ENCODE measurements at regions not wholly inside any gene's neighbourhood (a gene's known extent, or its start where the extent isn't known, plus 50 kb on each side); places are given as distances from the start of the nearest gene placed in this dataset.
A peak's percentile ranks its signal among the peaks of the same experiment; 100 is the strongest.

GRCh38 chr5:128905568-128906110 is 59.6 kb upstream of the SLC27A6 start:
- no peak overlapping the region for H3K4me3 Mint-ChIP-seq (ENCODE audit: unreplicated experiment)
- H3K4me1 Mint-ChIP-seq (ENCODE audit: unreplicated experiment): no peaks in the 10 kb centered on the region
- peak; percentile 64 for DNase-seq (ENCODE audit: low spot score)
- H3K27ac Mint-ChIP-seq (ENCODE audit: unreplicated experiment): no peak overlapping the region
- H3K36me3 Mint-ChIP-seq (ENCODE audit: low read depth, unreplicated experiment): no peaks in the 10 kb centered on the region
- H3K27me3 Mint-ChIP-seq (ENCODE audit: unreplicated experiment): no peaks in the 10 kb centered on the region
- no peaks in the 10 kb centered on the region for H3K9me3 Mint-ChIP-seq (ENCODE audit: unreplicated experiment)
- TF ChIP-seq CTCF (IDR thresholded peaks at IDR 0.05; ENCODE audit: unreplicated experiment): peak; percentile 88

GRCh38 chr5:128913551-128913950 is 51.7 kb upstream of the SLC27A6 start:
- Mint-ChIP-seq H3K9me3 (ENCODE audit: unreplicated experiment) (no peaks in the 10 kb centered on the region), H3K27me3 (ENCODE audit: unreplicated experiment) (no peaks in the 10 kb centered on the region), H3K27ac (ENCODE audit: unreplicated experiment) (no peak overlapping the region), H3K36me3 (ENCODE audit: low read depth, unreplicated experiment) (no peaks in the 10 kb centered on the region), H3K4me1 (ENCODE audit: unreplicated experiment) (no peaks in the 10 kb centered on the region), H3K4me3 (ENCODE audit: unreplicated experiment) (no peak overlapping the region)
- DNase-seq (ENCODE audit: low spot score): no peak
- TF ChIP-seq CTCF (IDR thresholded peaks at IDR 0.05; ENCODE audit: unreplicated experiment): no peak
